Left cardiac atrium (tissue), 4 donors: ENCODE measurements at regions not wholly inside any gene's neighbourhood (a gene's known extent, or its start where the extent isn't known, plus 50 kb on each side); places are given as distances from the start of the nearest gene placed in this dataset.

ENCODE experiments used
- ATAC-seq, 2 donors: fragments of 200-7000 bp; cut with Tn5 transposase; one replicate each; pipeline ENCODE4 v1.9.1; 2020; ENCODE audit warnings: mild to moderate bottlenecking in 2 of 2, moderate library complexity in 2 of 2
- DNase-seq: peaks from one replicate; pipeline ENCODE4 v3.0.0-alpha.2; 2020
- intact Hi-C, 2 donors: fragments of 100-400 bp; cut with DNase I; formaldehyde crosslinking; loops; one replicate each; pipeline versions ENCODE4 v1.14.1 to v1.15.1; 2022 to 2023
- donor health status: DM: no; HTN: yes; CAD: no.
- donor health status: DM: no; HTN: yes; CAD: no; lungs with severe emphysema.
- donor health status: DM: yes; HTN: yes; CAD: no.
- donor health status: Dilated cardiomyopathy.

DNA sequence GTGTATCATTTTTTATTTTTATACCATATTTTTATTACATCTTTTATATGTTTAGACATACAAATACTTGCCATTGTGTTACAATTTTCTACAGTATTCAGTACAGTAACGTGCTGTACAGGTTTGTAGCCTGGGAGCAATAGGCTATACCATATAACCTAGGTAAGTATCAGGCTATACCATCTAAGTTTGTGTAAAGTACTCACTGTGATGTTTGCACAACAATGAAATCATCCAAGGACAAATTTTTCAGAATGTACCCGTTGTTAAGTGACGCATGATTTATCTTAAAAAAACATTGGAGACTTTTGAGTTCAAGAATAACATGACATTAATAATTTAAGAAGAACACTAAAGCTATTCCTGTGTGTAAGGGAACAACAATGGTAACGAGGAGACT, 96.0 kb upstream of the LEF1 start:
- no peak for DNase-seq
- intact Hi-C loops, result no loop called here
- ATAC-seq, result no peak

DNA sequence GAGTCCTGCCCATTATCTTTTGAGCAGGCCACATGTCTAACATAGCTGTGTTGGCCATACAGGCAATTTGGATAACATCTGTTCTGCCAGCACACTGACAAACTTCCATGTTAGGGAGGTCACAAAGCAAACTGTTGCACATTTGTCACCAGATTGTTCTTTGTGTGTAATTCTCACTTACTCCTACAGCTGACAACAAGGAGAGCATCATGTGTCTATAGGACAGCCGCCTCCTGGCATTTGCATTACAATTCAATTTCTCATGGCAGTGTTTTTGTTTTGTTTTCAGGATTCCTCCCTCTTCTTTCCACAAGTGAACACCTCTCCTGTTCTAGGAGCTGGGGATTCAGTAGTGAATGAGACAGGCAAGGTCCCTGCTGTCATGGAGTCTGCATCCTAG, 94.3 kb upstream of the LEF1 start:
- intact Hi-C loops, result no loop called here
- DNase-seq (no peak), ATAC-seq (no peak)

DNA sequence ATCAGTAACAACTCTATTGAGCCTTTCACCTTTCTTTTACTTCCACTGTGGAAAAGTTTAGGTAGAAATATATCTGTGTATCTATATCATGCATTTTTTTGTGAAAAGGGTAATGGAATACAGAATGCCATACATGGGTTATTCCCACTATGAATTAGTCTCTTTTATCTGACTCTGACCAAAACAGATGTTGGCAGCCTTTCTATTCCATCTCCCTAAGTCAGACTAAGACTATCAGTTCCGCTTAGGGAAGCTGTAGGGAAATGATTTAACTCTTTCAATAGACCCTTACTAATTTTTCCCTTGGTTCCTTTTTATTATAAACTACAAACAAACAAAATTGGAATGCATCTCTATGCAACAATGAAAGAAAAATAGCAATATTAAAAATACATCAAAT, 92.3 kb upstream of the LEF1 start:
- no peak for ATAC-seq
- no peak for DNase-seq
- intact Hi-C loops, result no loop called here

DNA sequence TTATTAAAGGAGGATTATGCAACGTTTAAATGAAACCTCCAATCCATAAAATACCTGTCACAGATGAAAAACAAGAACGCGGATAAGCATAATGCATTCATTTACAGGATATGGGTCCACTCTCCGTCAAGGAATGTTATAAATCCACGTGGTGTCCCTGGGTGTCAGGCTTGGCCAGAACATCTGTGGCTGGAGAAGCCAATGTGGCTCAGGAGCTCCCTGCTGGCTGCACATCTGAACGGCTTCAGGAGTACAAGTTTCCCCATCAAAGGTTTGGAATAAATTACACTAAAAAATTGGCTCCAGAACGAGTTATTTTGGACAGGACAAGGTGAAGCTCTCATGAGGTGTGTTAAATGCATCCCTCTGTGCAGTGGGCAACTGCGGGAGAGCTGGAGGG, 87.8 kb upstream of the LEF1 start:
- ATAC-seq (no peak), DNase-seq (no peak)
- intact Hi-C loops, result no loop called here

DNA sequence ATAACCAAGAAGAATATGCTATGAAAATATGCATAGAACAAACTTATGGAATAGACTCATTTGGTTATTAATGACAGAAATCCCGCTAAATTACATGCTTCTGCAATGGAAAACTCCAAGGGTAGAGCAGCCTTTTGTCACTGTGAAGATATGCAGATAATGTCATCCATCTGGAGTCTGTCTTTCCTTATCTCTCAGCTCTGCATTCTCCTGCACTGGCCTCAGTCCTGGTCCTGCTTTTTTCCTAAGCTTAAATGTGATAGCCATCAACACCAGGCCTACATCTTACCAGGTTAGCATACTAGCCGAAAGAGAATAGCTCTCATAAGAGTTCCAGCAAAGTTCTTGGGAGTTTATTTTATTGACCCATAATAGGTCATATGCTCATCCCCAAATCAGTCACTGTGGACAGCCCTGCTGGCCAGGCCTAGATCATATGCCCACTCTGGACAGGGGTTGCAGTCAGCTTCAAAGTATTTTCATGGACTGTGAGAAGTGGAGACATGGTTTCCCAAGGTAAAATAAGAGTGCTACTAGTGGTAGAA, 86.5 kb upstream of the LEF1 start:
- no peak for DNase-seq
- intact Hi-C loops, result no loop called here
- ATAC-seq, result no peak

DNA sequence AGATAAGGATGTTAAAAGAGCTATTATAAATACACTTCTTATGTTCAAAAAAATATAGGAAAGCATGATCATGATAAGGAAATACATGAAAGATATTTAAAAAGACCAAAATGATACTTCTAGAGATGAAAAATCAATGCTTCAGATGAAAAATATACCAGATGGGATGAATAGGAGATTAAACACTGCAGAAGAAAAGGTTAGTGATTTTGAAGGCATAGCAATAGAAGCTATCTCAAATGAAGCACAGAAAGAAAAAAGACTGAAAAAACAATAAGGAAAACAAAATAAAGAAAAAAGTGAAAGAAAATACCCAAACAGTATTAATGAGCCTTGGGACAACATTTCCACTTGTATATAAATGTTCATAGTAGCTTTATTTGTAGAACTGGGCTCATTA, 80.7 kb upstream of the LEF1 start:
- ATAC-seq, result no peak
- intact Hi-C loops, result no loop called here
- no peak for DNase-seq

DNA sequence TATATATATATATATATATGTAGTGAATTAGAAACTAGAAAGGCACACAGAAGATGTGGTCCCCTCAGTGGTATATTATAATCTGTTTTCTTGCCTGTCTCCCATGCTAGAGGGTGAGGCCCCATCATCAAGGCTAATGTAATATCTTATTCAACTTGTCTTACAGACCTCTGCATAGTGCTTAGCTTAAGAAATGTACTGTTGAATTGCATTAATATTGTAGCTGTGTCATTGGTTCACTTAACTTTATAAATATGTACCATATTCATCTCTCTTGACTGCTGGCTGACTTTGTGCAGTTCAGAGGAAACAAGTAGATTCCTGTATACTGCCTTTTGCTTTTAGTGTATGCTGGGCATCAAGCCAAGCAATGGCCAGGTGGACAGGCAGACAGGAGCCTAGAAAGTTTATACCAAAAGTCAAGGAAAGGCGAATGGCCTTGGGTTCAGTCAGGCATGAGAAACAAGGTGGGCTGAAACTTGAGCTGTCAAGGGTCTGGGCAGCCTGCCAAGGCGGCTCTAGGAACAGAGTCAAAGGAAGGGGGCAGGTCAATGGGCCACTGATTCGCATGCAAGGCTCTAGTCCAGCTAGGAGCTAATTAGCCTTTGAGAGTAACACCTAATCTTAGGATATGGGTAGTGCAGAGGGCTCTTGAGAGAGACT, 78.8 kb upstream of the LEF1 start:
- DNase-seq (no peak), ATAC-seq (no peak)
- intact Hi-C loops, result no loop called here

DNA sequence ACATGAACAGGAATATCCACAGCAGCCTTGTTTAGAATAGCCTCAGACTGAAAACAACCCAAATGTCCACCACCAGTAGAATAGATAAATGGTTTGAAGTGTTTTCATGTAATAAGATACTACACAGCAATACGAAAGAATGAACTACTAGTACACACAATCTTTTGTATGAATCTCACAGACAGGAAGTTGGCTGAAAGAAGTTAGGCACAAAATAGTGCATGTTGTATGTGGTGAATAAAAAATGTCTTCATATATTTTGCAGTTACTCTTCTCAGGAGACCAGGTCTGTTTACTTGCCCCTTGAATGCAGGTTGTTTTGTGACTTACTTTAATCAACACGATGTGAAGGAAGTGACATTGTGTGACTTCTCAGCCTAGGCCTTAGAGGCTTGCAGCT, 75.9 kb upstream of the LEF1 start:
- ATAC-seq (no peak), DNase-seq (no peak)
- intact Hi-C loops, result no loop called here

DNA sequence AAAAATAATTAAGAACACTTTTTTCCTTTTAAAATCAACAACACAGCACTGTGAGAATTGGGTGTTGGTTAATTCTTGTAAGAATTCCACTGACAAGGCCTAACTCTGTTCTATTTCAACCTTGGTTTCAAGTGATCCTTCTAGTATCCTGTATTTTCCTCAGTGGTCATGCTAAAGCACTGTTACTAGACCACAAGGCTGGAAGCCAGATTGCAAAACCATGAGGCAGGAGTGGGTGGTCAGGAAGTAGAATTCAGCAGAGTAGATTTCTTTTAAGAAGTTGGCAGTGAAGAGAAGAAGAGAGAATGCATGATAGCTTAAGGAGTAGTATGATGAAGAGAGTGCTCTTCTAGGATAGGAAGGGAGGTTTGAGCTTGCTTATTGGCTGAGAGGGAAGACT, 71.6 kb upstream of the LEF1 start:
- DNase-seq (no peak), ATAC-seq (no peak)
- intact Hi-C loops, result no loop called here

DNA sequence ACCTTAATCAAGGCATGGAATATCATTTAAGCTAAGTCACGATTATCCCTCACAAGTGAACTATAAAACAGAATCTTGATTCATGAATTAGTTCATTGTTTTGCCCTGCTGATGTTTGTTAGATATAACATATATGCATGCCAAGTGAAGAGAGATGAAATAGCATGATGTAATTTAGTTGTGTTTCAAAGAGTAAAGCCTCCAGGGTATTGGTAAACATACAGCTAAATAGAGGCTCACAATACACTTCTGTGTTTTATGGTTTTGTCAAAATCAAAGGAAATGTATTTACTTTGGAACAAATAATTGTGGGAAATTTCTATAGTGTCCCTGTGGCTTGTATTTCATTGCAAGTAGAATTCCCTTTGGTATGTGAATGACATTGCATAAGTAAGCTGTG, 69.0 kb upstream of the LEF1 start:
- no peak for DNase-seq
- ATAC-seq, result no peak
- intact Hi-C loops, result no loop called here

DNA sequence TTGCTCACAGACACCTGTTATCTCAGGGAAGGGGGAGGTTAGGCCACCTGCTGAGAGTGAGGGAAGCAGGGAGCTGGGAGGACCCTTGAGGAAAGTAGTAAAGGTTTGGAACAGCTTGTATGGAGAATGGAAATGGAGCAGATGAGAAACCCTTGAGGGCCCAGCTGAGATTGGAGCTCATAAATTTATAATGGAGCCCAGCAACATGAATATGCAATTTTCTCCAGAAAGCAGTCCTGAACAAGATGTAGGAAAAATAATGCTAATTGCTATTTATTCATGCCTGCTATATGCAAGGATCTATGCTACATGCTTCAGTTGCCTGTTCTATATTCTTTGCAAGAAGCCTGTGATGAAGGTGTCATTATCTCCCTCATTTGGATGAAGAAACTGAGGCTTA, 67.5 kb upstream of the LEF1 start:
- intact Hi-C loops, result no loop called here
- ATAC-seq (no peak), DNase-seq (no peak)

DNA sequence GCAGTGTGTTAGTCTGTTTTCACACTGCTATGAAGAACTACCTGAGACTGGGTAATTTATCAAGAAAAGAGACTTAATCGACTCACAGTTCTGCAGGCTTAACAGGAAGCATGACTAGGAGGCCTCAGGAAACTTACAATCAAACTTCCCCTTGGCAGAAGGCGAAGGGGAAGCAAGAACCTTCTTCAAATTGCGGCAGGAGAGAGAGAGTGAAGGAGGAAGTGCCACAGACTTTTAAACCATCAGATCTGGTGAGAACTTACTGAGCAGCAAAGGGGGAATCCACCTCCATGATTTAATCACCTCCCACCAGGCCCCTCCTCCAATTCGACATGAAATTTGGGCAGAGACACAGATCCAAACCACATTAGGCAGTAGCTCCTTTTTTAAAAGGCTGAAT, 59.2 kb upstream of the LEF1 start:
- intact Hi-C loops, result no loop called here
- ATAC-seq (no peak), DNase-seq (no peak)

DNA sequence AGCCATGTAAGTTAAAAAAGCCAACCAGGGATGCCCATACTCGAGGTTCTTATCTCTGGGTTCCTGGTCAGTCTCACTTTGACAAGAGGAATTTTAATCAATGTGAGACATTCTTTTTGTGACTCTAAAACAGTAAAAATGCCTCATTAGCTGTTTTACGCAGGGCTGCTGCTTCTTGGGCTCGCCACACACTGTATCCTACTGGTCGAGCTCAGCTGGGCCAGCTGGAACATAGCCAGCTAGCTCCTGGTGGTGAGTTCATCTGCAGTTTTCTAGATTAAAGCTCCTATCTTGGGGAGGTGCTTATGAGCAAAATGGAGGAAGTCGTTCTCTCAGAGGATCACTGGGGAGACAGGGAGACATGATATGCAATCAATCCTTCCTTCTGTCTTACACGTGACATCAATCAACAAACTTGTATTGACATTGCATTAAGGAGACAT, 55.9 kb upstream of the LEF1 start:
- DNase-seq, result peak; percentile 35
- peak in 1 of 2 donors; percentile 35 for ATAC-seq
- intact Hi-C loops, result no loop called here

DNA sequence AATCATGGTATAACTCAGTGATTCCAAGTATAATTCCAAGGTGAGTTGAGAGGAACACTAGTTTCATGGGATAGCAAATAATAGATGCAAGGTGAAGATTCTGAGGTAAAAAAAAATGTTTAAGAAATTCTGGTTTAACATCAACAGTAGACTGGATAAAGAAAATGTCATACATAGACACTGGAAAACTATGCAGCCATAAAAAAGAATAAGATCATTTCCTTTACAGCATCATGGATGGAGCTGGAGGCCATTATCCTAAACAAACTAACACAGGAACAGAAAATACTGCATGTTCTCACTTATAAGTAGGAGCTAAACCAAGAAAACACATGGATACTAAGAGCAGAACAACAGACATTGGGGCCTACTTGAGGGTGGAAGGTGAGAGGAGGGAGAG, 54.6 kb upstream of the LEF1 start:
- intact Hi-C loops, result no loop called here
- no peak for DNase-seq
- ATAC-seq, result no peak

DNA sequence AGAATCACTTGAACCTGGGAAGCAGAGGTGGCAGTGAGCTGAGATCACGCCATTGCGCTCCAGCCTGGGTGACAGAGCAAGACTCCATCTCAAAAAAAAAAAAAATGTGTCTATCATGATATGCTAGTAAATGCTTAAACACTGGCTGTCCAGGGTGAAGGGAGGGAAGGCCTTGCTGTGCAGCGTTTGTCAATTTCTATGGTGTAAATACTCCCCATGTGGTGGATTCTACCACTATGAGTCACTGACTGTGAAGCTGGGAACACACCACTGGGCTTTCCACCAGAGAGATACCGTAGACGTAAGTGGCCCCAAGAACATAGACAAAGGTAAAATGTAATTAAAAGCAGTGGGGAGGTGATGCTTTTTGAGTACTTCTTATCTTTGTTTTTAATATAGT, 51.3 kb upstream of the LEF1 start:
- intact Hi-C loops, result no loop called here
- DNase-seq (no peak), ATAC-seq (no peak)
